ENCODE measurements at regions not wholly inside any gene's neighbourhood (a gene's known extent, or its start where the extent isn't known, plus 50 kb on each side); places are given as distances from the start of the nearest gene placed in this dataset.

DNA sequence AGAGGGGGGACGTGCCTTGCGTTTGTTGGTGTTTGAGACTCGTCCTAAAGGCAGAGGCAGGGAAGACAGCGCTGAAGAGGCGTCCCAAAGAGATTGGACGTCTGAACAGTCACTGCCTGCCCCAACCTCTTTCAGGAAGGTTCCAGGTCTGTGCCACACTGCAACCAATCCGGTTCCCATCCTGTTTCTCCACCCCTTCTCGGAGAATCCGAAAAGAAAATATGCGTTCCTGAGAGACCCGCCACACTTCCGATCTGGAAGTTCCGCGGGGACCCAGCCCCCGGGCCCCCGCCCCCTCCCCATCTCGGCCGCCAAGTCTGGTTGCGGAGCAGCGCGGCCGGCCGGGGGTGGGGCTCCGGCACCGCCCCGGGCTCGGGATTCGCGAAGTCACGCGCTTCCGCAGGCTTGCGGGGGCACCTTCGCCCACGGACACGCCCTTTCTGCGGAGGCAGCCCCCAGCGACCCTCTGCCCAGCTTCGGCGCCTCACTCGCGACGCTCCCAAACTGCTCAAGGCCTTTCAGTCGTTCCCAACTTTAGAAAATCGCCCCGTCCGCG lies 124.5 kb upstream of the DPYD start (continued):
- TF ChIP-seq, protein P1, sequence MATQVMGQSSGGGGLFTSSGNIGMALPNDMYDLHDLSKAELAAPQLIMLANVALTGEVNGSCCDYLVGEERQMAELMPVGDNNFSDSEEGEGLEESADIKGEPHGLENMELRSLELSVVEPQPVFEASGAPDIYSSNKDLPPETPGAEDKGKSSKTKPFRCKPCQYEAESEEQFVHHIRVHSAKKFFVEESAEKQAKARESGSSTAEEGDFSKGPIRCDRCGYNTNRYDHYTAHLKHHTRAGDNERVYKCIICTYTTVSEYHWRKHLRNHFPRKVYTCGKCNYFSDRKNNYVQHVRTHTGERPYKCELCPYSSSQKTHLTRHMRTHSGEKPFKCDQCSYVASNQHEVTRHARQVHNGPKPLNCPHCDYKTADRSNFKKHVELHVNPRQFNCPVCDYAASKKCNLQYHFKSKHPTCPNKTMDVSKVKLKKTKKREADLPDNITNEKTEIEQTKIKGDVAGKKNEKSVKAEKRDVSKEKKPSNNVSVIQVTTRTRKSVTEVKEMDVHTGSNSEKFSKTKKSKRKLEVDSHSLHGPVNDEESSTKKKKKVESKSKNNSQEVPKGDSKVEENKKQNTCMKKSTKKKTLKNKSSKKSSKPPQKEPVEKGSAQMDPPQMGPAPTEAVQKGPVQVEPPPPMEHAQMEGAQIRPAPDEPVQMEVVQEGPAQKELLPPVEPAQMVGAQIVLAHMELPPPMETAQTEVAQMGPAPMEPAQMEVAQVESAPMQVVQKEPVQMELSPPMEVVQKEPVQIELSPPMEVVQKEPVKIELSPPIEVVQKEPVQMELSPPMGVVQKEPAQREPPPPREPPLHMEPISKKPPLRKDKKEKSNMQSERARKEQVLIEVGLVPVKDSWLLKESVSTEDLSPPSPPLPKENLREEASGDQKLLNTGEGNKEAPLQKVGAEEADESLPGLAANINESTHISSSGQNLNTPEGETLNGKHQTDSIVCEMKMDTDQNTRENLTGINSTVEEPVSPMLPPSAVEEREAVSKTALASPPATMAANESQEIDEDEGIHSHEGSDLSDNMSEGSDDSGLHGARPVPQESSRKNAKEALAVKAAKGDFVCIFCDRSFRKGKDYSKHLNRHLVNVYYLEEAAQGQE (IDR thresholded peaks at IDR 0.05; ENCODE audit: low read depth, low read length) = no peak
- TF ChIP-seq FOXM1 (IDR thresholded peaks at IDR 0.05; ENCODE audit: low read depth) (no peak), EP300 (IDR thresholded peaks at IDR 0.05; ENCODE audit: borderline replicate concordance in 1 of 2, low read depth in 1 of 2, low read length in 1 of 2) (no peak), NFIC (IDR thresholded peaks at IDR 0.05; ENCODE audit: borderline replicate concordance) (no peak), RXRA (IDR thresholded peaks at IDR 0.05; ENCODE audit: borderline replicate concordance, low read depth) (no peak), GABPA (IDR thresholded peaks at IDR 0.05; ENCODE audit: low read depth) (peak; percentile 26; the same call in 1 of the 2 replicates), RFX5 (IDR thresholded peaks at IDR 0.05; ENCODE audit: low read length) (no peak)
- TF ChIP-seq, protein P2, sequence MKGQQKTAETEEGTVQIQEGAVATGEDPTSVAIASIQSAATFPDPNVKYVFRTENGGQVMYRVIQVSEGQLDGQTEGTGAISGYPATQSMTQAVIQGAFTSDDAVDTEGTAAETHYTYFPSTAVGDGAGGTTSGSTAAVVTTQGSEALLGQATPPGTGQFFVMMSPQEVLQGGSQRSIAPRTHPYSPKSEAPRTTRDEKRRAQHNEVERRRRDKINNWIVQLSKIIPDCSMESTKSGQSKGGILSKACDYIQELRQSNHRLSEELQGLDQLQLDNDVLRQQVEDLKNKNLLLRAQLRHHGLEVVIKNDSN (IDR thresholded peaks at IDR 0.05; ENCODE audit: borderline replicate concordance, low read depth) = no peak
- TF ChIP-seq, protein P3, sequence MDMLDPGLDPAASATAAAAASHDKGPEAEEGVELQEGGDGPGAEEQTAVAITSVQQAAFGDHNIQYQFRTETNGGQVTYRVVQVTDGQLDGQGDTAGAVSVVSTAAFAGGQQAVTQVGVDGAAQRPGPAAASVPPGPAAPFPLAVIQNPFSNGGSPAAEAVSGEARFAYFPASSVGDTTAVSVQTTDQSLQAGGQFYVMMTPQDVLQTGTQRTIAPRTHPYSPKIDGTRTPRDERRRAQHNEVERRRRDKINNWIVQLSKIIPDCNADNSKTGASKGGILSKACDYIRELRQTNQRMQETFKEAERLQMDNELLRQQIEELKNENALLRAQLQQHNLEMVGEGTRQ (IDR thresholded peaks at IDR 0.05; ENCODE audit: borderline replicate concordance, low read depth, low read length) = no peak

DNA sequence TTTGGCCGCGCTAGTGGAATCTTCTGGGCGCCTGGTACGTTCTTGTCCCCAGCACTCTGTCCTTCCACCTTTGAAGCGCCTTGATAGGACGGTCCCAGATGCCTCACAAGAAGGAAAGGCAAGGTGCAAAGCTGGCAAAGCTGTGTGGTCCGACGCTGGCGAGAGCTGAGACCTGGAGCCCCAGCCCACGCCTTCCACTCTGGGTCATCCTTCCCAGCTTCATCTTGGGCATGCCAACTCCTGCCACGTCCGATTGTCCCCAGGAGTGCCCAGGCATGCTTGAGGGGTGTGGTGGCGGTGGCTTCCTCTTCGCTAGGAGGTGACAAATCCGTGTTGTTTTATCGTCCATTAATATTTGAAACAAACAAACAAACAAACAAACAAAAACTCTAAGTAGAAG lies 123.9 kb upstream of the DPYD start:
- CTCF ChIA-PET = interaction anchor here (0.7 to 2.1 kb wide), 3 partner anchors 68 to 907 kb away, joined by 3 to 11 read pairs (median 3); no protein-coding TSS in a partner anchor
- peak; percentile 29 for DNase-seq
- WGBS (ENCODE audit: low lambda C conversion rate) = 59% methylated on average over 13 of the region's 16 CpGs
- no peak for TF ChIP-seq SMC3 (IDR thresholded peaks at IDR 0.05; ENCODE audit: low read depth, low read length)
- TF ChIP-seq, protein P4, sequence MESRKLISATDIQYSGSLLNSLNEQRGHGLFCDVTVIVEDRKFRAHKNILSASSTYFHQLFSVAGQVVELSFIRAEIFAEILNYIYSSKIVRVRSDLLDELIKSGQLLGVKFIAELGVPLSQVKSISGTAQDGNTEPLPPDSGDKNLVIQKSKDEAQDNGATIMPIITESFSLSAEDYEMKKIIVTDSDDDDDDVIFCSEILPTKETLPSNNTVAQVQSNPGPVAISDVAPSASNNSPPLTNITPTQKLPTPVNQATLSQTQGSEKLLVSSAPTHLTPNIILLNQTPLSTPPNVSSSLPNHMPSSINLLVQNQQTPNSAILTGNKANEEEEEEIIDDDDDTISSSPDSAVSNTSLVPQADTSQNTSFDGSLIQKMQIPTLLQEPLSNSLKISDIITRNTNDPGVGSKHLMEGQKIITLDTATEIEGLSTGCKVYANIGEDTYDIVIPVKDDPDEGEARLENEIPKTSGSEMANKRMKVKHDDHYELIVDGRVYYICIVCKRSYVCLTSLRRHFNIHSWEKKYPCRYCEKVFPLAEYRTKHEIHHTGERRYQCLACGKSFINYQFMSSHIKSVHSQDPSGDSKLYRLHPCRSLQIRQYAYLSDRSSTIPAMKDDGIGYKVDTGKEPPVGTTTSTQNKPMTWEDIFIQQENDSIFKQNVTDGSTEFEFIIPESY (IDR thresholded peaks at IDR 0.05; ENCODE audit: borderline replicate concordance, low read depth) = no peak
- no peak for TF ChIP-seq FOXM1 (IDR thresholded peaks at IDR 0.05; ENCODE audit: low read depth)
- TF ChIP-seq, protein P3 (IDR thresholded peaks at IDR 0.05; ENCODE audit: borderline replicate concordance, low read depth, low read length) = no peak
- TF ChIP-seq MXI1 (IDR thresholded peaks at IDR 0.05; ENCODE audit: low read depth, low read length) = no peak
- no peak for TF ChIP-seq GABPA (IDR thresholded peaks at IDR 0.05; ENCODE audit: low read depth)
- no peak for TF ChIP-seq NRF1 (IDR thresholded peaks at IDR 0.05; ENCODE audit: low read depth, low read length)
- TF ChIP-seq, protein P1 (IDR thresholded peaks at IDR 0.05; ENCODE audit: low read depth, low read length) = no peak
- TF ChIP-seq, protein P5, sequence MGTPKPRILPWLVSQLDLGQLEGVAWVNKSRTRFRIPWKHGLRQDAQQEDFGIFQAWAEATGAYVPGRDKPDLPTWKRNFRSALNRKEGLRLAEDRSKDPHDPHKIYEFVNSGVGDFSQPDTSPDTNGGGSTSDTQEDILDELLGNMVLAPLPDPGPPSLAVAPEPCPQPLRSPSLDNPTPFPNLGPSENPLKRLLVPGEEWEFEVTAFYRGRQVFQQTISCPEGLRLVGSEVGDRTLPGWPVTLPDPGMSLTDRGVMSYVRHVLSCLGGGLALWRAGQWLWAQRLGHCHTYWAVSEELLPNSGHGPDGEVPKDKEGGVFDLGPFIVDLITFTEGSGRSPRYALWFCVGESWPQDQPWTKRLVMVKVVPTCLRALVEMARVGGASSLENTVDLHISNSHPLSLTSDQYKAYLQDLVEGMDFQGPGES (IDR thresholded peaks at IDR 0.05; ENCODE audit: low read depth, low read length) = no peak
- no peak for TF ChIP-seq FOXJ3 (CRISPR knock-in tag; IDR thresholded peaks at IDR 0.05)

More for the DNA sequence above, 123.9 kb upstream of the DPYD start:
- POLR2A ChIA-PET = interaction anchor here (0.9 to 1.2 kb wide), 3 partner anchors 10 to 218 kb away, joined by 3 read pairs; no protein-coding TSS in a partner anchor
- H3F3A ChIP-seq (replicated peaks; ENCODE audit: insufficient read depth) = peaks cover 19% of the 10 kb centered on the region
- peak overlapping the region; percentile 90 for H3K4me2 ChIP-seq
- H2AFZ ChIP-seq (ENCODE audit: low read depth) = peak overlapping the region; percentile 47; the same call in 1 of the 2 replicates
- H3K9me2 ChIP-seq = no peaks in the 10 kb centered on the region
- peak overlapping the region; percentile 76 to 79 for H3K4me3 ChIP-seq (ENCODE audit: low read depth in 2 of 2, low read length in 1 of 2)
- H3K36me3 ChIP-seq (replicated peaks in 1 of 2; ENCODE audit: control insufficient read depth in 1 of 2, insufficient read depth in 2 of 2, low read length in 1 of 2) = peaks cover 11 to 17% of the 10 kb centered on the region in 2 experiments
- H4K20me1 ChIP-seq (ENCODE audit: insufficient read depth) = no peaks in the 10 kb centered on the region
- no peaks in the 10 kb centered on the region for H3K27me3 ChIP-seq (ENCODE audit: insufficient read depth)
- no peaks in the 10 kb centered on the region for H3K9me3 ChIP-seq
- H3K27ac ChIP-seq (ENCODE audit: low read depth in 2 of 2, low read length in 1 of 2) = peak overlapping the region; percentile 71 to 96
- peaks cover 93% of the 10 kb centered on the region for H3K79me2 ChIP-seq (ENCODE audit: insufficient read depth)
- H3K9ac ChIP-seq = peak overlapping the region; percentile 80
- H3K4me1 ChIP-seq (ENCODE audit: control insufficient read depth in 1 of 2, insufficient read depth in 2 of 2, low read depth in 1 of 2, low read length in 1 of 2) = peaks cover 0 to 15% of the 10 kb centered on the region in 2 experiments; a peak in 2 of 4 replicates
